ENCODE measurements at regions not wholly inside any gene's neighbourhood (a gene's known extent, or its start where the extent isn't known, plus 50 kb on each side); places are given as distances from the start of the nearest gene placed in this dataset.

- ATAC-seq: no peak
- Histone ChIP-seq H3K27me3 (no peaks in the 10 kb centered on the region), H3K9me3 (no peaks in the 10 kb centered on the region), H3K4me1 (no peaks in the 10 kb centered on the region), H3K36me3 (no peaks in the 10 kb centered on the region), H3K4me3 (no peak overlapping the region), H3K27ac (no peak overlapping the region)
- intact Hi-C loops (cut with DNase I): no loop called here
- no peak for TF ChIP-seq POLR2A (IDR thresholded peaks at IDR 0.05)
- TF ChIP-seq CTCF (IDR thresholded peaks at IDR 0.05): no peak
- no peak for DNase-seq
These were observed 458.6 kb upstream of the CDH2 start for GRCh38 chr18:28635530-28635929.

- Histone ChIP-seq H3K4me1 (no peaks in the 10 kb centered on the region), H3K27me3 (no peaks in the 10 kb centered on the region), H3K27ac (no peak overlapping the region), H3K4me3 (no peak overlapping the region), H3K36me3 (no peaks in the 10 kb centered on the region), H3K9me3 (no peaks in the 10 kb centered on the region)
- ATAC-seq (no peak), DNase-seq (no peak)
- TF ChIP-seq POLR2A (IDR thresholded peaks at IDR 0.05): no peak
- TF ChIP-seq CTCF (IDR thresholded peaks at IDR 0.05): no peak
- intact Hi-C loops (cut with DNase I): no loop called here
These were observed 449.8 kb upstream of the CDH2 start for GRCh38 chr18:28626756-28627155.

GRCh38 chr18:28607991-28608390, 431.1 kb upstream of the CDH2 start:
- H3K27me3 ChIP-seq: no peaks in the 10 kb centered on the region
- H3K27ac ChIP-seq: no peak overlapping the region
- H3K4me1 ChIP-seq: no peaks in the 10 kb centered on the region
- no peaks in the 10 kb centered on the region for H3K36me3 ChIP-seq
- TF ChIP-seq POLR2A (IDR thresholded peaks at IDR 0.05) (no peak), CTCF (IDR thresholded peaks at IDR 0.05) (no peak)
- 12% methylated on average over 1 of the region's 1 CpG for WGBS (ENCODE audit: insufficient coverage, low coverage, low lambda C conversion rate, missing lambda C conversion rate)
- no peaks in the 10 kb centered on the region for H3K9me3 ChIP-seq
- ATAC-seq (no peak), DNase-seq (no peak)
- H3K4me3 ChIP-seq: no peak overlapping the region
- intact Hi-C loops (cut with DNase I): no loop called here

GRCh38 chr18:28606686-28607085, 429.8 kb upstream of the CDH2 start:
- no peak for DNase-seq
- Histone ChIP-seq H3K36me3 (no peaks in the 10 kb centered on the region), H3K4me3 (no peak overlapping the region), H3K27ac (no peak overlapping the region), H3K27me3 (no peaks in the 10 kb centered on the region), H3K9me3 (no peaks in the 10 kb centered on the region), H3K4me1 (no peaks in the 10 kb centered on the region)
- TF ChIP-seq CTCF (IDR thresholded peaks at IDR 0.05): no peak
- TF ChIP-seq POLR2A (IDR thresholded peaks at IDR 0.05): no peak
- intact Hi-C loops (cut with DNase I): no loop called here
- 35% methylated on average over 2 of the region's 2 CpGs for WGBS (ENCODE audit: insufficient coverage, low coverage, low lambda C conversion rate, missing lambda C conversion rate)
- ATAC-seq: no peak

DNA sequence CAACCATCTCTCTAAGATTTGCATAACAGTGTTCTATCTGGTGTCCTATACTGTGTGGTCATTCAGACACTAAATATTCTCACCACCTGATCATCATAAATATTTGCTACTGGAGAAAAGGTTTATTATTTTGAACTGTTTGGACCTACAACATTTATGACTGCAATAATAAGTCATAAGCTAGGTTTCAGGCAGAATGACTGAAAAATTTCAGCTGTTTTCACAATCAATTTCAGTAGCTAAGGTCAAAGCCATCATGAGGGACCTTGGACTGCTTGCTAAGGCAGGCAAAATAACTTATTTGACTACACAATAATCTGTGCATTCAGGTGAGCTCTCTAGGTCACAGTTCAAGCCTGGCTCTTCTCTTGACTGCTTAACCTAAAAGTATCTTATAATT, 425.5 kb upstream of the CDH2 start:
- H3K4me3 ChIP-seq: no peak overlapping the region
- intact Hi-C loops (cut with DNase I): no loop called here
- H3K4me1 ChIP-seq: no peaks in the 10 kb centered on the region
- H3K36me3 ChIP-seq: no peaks in the 10 kb centered on the region
- H3K27ac ChIP-seq: no peak overlapping the region
- no peak for DNase-seq
- H3K9me3 ChIP-seq: no peaks in the 10 kb centered on the region
- TF ChIP-seq CTCF (IDR thresholded peaks at IDR 0.05): no peak
- ATAC-seq: no peak
- no peaks in the 10 kb centered on the region for H3K27me3 ChIP-seq
